ENCODE measurements at regions not wholly inside any gene's neighbourhood (a gene's known extent, or its start where the extent isn't known, plus 50 kb on each side); places are given as distances from the start of the nearest gene placed in this dataset.

GRCh38 chr10:64708884-64709681 lies 1187.9 kb downstream of the REEP3 start:
- TF ChIP-seq CTCF (IDR thresholded peaks at IDR 0.05; ENCODE audit: low read length) (no peak), EZH2 (IDR thresholded peaks at IDR 0.05; ENCODE audit: borderline replicate concordance, low read length) (no peak)
